Keratinocyte (primary cell): ENCODE measurements at regions not wholly inside any gene's neighbourhood (a gene's known extent, or its start where the extent isn't known, plus 50 kb on each side); places are given as distances from the start of the nearest gene placed in this dataset.

Experiments used
- DNase-seq: peaks from one replicate; pipeline ENCODE4 v3.0.0-alpha.2; 2011; ENCODE audit warnings: low read depth, missing footprints, low spot score
- FAIRE-seq: peaks from 2 replicates; lab custom pipeline; 2011; peaks lifted over from hg19 to GRCh38; lab: Jason Lieb, UNC
- H2AFZ ChIP-seq: 2 replicates; pipeline ENCODE4 v1.6.0; 2012; ENCODE audit warnings: low read length, control low read depth, inconsistent platforms; ENCODE audit not compliant: control insufficient read depth
- H3K27ac ChIP-seq: 2 replicates; pipeline ENCODE4 v1.5.1; 2011; ENCODE audit warnings: low read length; ENCODE audit not compliant: control insufficient read depth, insufficient read depth
- H3K27me3 ChIP-seq: 3 replicates; pipeline ENCODE4 v1.6.0; 2011; ENCODE audit warnings: low read length; ENCODE audit not compliant: control insufficient read depth, insufficient read depth; ENCODE audit errors: extremely low read depth
- H3K36me3 ChIP-seq, 2 experiments: 2 replicates in 1 of 2; 3 replicates in 1 of 2; pipeline ENCODE4 v1.5.1; 2011; ENCODE audit warnings: low read length in 2 of 2, mild to moderate bottlenecking in 1 of 2; ENCODE audit not compliant: control insufficient read depth in 2 of 2, insufficient read depth in 2 of 2; ENCODE audit errors: extremely low read depth in 1 of 2
- H3K4me1 ChIP-seq: 3 replicates; pipeline ENCODE4 v1.5.1; 2011; ENCODE audit warnings: low read length; ENCODE audit not compliant: control insufficient read depth, insufficient read depth; ENCODE audit errors: extremely low read depth
- H3K4me2 ChIP-seq: 3 replicates; pipeline ENCODE4 v1.6.0; 2011; ENCODE audit warnings: low read depth, low read length; ENCODE audit not compliant: control insufficient read depth, insufficient read depth; ENCODE audit errors: extremely low read depth
- H3K4me3 ChIP-seq, 3 experiments: fragments of 200-600 bp in 1 of 3; sonication (generic) in 1 of 3; 2 replicates in 2 of 3; 3 replicates in 1 of 3; pipeline ENCODE4 v1.5.1; 2011 to 2016; ENCODE audit warnings: low read length in 3 of 3, mild to moderate bottlenecking in 3 of 3, control low read depth in 2 of 3, inconsistent platforms in 1 of 3, low read depth in 1 of 3, mixed read lengths in 1 of 3, mixed run types in 1 of 3, moderate library complexity in 1 of 3; ENCODE audit not compliant: control insufficient read depth in 2 of 3, insufficient read depth in 2 of 3; ENCODE audit errors: extremely low read depth in 1 of 3
- H3K79me2 ChIP-seq: 2 replicates; pipeline ENCODE4 v1.6.0; 2012; ENCODE audit warnings: low read length; ENCODE audit not compliant: control insufficient read depth, insufficient read depth
- H3K9ac ChIP-seq: 3 replicates; pipeline ENCODE4 v1.6.0; 2011; ENCODE audit warnings: low read length; ENCODE audit not compliant: control insufficient read depth, insufficient read depth; ENCODE audit errors: extremely low read depth
- H3K9me1 ChIP-seq: 3 replicates; pipeline ENCODE4 v1.6.0; 2011; ENCODE audit warnings: low read length; ENCODE audit not compliant: control insufficient read depth, insufficient read depth; ENCODE audit errors: extremely low read depth
- H3K9me3 ChIP-seq: 2 replicates; pipeline ENCODE4 v1.5.1; 2012; ENCODE audit warnings: low read depth, low read length; ENCODE audit not compliant: control insufficient read depth
- H4K20me1 ChIP-seq: 3 replicates; pipeline ENCODE4 v1.6.0; 2011; ENCODE audit warnings: low read length; ENCODE audit not compliant: control insufficient read depth, insufficient read depth; ENCODE audit errors: extremely low read depth
- CTCF ChIP-seq, 3 experiments: IDR thresholded peaks in 1 of 3; conservative IDR thresholded peaks in 1 of 3; optimal IDR thresholded peaks in 1 of 3; 2 replicates in 2 of 3; 3 replicates in 1 of 3; pipeline versions ENCODE3 to v1.5.1; 2011; ENCODE audit warnings: low read length in 3 of 3, mild to moderate bottlenecking in 3 of 3, moderate library complexity in 2 of 3, control low read depth in 1 of 3, inconsistent platforms in 1 of 3; ENCODE audit not compliant: insufficient read depth in 2 of 3; ENCODE audit errors: extremely low read depth in 1 of 3
- EZH2 ChIP-seq: IDR thresholded peaks from one replicate; pipeline ENCODE4 v1.6.1; 2012; ENCODE audit warnings: inconsistent platforms, mild to moderate bottlenecking, low read length, moderate library complexity
- dilution Hi-C: fragments of 300-500 bp; cut with MboI; formaldehyde crosslinking; loops from one replicate; pipeline ENCODE4 v1.7.0; 2020; ENCODE audit warnings: low sequenced_read_pairs; ENCODE audit not compliant: extremely low pct_ligation_motif_present

DNA sequence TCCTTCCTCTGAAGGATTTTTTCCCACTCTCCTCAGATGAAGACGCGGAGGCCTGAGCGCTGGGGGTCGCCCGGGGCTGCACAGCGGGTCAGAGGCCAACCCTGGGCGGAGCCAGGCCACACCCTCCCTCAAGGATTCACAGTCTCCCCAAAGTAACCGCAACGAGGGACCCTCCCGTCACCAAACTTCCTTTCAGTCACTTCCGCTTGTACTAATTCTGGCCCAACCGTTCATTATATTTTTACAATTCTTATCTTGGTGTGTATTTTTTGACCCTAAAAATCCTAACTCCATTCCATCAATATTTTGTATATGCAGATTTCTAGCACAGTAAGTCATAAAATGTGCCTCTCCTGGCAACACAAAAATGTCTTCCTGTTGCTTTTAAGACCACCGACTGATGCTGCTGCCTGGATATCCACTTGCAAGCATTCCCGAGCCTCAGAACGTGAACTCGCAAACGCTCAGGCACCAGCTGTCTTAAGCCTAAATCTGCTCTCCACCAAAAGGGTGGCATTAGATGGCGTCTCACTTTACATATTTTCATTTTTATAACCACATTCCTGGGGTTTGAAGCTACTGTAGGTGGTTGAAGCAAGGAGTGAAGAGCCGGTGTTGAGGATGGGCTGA, 128.0 kb downstream of the DLL1 start:
- no peak for FAIRE-seq
- Histone ChIP-seq H3K27me3 (no peaks in the 10 kb centered on the region), H3K9ac (no peak overlapping the region), H3K27ac (no peak overlapping the region), H3K4me2 (no peak overlapping the region), H4K20me1 (no peaks in the 10 kb centered on the region), H3K79me2 (no peaks in the 10 kb centered on the region), H3K4me3 (no peak overlapping the region), H3K4me1 (no peaks in the 10 kb centered on the region), H2AFZ (no peak overlapping the region), H3K9me3 (peaks cover 1% of the 10 kb centered on the region), H3K9me1 (no peaks in the 10 kb centered on the region), H3K36me3 (no peaks in the 10 kb centered on the region)
- dilution Hi-C loops: no loop called here
- no peak for TF ChIP-seq EZH2
- TF ChIP-seq CTCF (optimal IDR thresholded peaks at IDR 0.05 in 1 of 3, IDR thresholded peaks at IDR 0.05 in 1 of 3, conservative IDR thresholded peaks at IDR 0.05 in 1 of 3; ENCODE audit: extremely low read depth in 1 of 3, insufficient read depth in 2 of 3, low read length in 3 of 3): no peak
- no peak for DNase-seq

DNA sequence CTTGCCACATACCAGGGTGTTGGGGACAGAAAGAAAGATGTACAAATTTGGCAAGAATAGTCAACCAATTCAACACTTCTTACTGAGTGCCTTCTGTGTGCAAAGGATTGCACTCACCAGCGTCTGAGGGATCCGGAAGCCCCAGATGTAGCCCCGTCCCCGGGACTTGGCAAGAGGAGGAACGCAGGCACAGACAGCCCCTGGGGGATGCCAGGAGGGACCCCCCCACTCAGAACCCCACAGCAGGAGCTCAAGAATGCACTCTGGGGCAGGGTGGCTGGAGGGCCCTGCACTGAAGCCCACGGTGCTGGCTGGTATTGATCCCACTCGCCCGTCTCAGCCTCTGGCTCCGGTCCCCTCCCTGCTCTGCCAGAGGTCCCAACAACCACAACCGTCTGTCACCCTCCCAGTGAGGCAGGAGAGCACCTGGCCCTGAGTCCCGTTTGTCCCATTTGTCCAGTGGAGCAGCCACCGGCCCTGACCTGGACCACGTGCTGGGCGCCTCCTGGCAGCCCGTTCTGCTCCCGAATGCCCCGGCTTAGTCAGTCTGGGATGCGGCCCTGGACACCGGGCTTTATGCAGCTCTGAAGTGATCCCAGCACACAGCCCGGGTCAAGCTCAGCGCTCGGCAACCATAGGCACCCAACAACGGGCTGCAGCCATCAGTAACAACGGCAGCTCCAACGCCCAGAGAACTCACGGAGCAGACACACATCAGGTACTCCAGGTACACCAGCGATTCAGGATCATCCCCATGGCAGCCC, 128.7 kb downstream of the DLL1 start:
- Histone ChIP-seq H4K20me1 (no peaks in the 10 kb centered on the region), H3K4me1 (no peaks in the 10 kb centered on the region), H3K27me3 (no peaks in the 10 kb centered on the region), H3K27ac (no peak overlapping the region), H3K36me3 (no peaks in the 10 kb centered on the region), H3K9me3 (no peaks in the 10 kb centered on the region), H3K79me2 (no peaks in the 10 kb centered on the region), H3K9ac (no peak overlapping the region), H3K9me1 (no peaks in the 10 kb centered on the region), H2AFZ (no peak overlapping the region), H3K4me2 (no peak overlapping the region), H3K4me3 (no peak overlapping the region)
- DNase-seq (no peak), FAIRE-seq (no peak)
- no peak for TF ChIP-seq CTCF (optimal IDR thresholded peaks at IDR 0.05 in 1 of 3, IDR thresholded peaks at IDR 0.05 in 1 of 3, conservative IDR thresholded peaks at IDR 0.05 in 1 of 3; ENCODE audit: extremely low read depth in 1 of 3, insufficient read depth in 2 of 3, low read length in 3 of 3)
- no peak for TF ChIP-seq EZH2
- dilution Hi-C loops: no loop called here
